ENCODE measurements at regions not wholly inside any gene's neighbourhood (a gene's known extent, or its start where the extent isn't known, plus 50 kb on each side); places are given as distances from the start of the nearest gene placed in this dataset.

DNA sequence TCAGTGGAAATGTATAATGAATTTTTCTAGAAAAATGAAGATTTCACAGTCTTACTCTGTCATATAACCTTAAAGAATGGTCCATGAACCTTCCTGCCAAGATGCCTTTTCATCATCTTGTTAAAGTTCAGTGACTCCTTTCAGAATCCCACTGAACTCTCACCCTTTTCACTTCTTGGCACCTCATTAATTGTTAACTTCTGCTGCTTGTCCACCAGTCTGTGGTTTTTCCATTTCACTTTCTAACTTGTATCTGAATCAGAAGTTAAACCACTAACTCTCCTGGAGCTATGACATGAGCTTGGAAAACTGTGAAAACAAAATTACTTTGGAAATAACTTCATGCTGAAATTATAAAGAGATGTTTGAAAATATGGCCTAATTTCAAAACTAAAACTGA is 281.2 kb upstream of the ALCAM start:
- H3K18ac ChIP-seq (ENCODE audit: low read length), result no peak overlapping the region
- no peak overlapping the region for H3K4me3 ChIP-seq (ENCODE audit: low read length in 2 of 2)
- no peak overlapping the region for H3K4ac ChIP-seq (ENCODE audit: low read length)
- no peak overlapping the region for H2BK12ac ChIP-seq (ENCODE audit: low read length)
- H3K14ac ChIP-seq (ENCODE audit: low read length), result no peak overlapping the region
- H4K8ac ChIP-seq (ENCODE audit: low read depth, low read length), result no peak overlapping the region
- H3K79me1 ChIP-seq (ENCODE audit: low read depth, low read length), result no peaks in the 10 kb centered on the region
- peaks cover 0 to 4% of the 10 kb centered on the region in 2 donors for H3K4me1 ChIP-seq (ENCODE audit: control insufficient read depth in 2 of 2, insufficient read depth in 1 of 2, low read depth in 1 of 2, low read length in 2 of 2)
- no peak overlapping the region for H3K27ac ChIP-seq (replicated peaks; ENCODE audit: low read length)
- H3K23ac ChIP-seq (ENCODE audit: low read depth, low read length, poor library complexity), result no peak overlapping the region
- H2AK5ac ChIP-seq (ENCODE audit: low read depth, low read length), result no peak overlapping the region
- H3K27me3 ChIP-seq (ENCODE audit: control insufficient read depth in 3 of 3, insufficient read depth in 3 of 3, low read depth in 1 of 3, low read length in 3 of 3), result no peaks in the 10 kb centered on the region
- no peak overlapping the region for H2BK120ac ChIP-seq (ENCODE audit: low read depth, low read length)
- peaks cover 0 to 1% of the 10 kb centered on the region in 2 donors for H3K9me3 ChIP-seq (replicated peaks in 1 of 2; ENCODE audit: control insufficient read depth in 2 of 2, insufficient read depth in 1 of 2, low read depth in 1 of 2, low read length in 2 of 2)
- H2AFZ ChIP-seq (ENCODE audit: low read length), result no peak overlapping the region
- H2BK15ac ChIP-seq (ENCODE audit: low read length), result no peak overlapping the region
- H3K4me2 ChIP-seq (ENCODE audit: insufficient read depth, low read length, poor library complexity, severe bottlenecking), result no peak overlapping the region
- no peak overlapping the region for H4K91ac ChIP-seq (ENCODE audit: low read depth, low read length, poor library complexity)
- H3K9ac ChIP-seq (ENCODE audit: low read depth, low read length, poor library complexity), result no peak overlapping the region
- no peaks in the 10 kb centered on the region for H3K36me3 ChIP-seq (replicated peaks in 1 of 2; ENCODE audit: control insufficient read depth in 2 of 2, insufficient read depth in 2 of 2, low read length in 2 of 2)
- no peak for DNase-seq (ENCODE audit: low spot score)
- no peak overlapping the region for H2BK5ac ChIP-seq (ENCODE audit: low read length)

DNA sequence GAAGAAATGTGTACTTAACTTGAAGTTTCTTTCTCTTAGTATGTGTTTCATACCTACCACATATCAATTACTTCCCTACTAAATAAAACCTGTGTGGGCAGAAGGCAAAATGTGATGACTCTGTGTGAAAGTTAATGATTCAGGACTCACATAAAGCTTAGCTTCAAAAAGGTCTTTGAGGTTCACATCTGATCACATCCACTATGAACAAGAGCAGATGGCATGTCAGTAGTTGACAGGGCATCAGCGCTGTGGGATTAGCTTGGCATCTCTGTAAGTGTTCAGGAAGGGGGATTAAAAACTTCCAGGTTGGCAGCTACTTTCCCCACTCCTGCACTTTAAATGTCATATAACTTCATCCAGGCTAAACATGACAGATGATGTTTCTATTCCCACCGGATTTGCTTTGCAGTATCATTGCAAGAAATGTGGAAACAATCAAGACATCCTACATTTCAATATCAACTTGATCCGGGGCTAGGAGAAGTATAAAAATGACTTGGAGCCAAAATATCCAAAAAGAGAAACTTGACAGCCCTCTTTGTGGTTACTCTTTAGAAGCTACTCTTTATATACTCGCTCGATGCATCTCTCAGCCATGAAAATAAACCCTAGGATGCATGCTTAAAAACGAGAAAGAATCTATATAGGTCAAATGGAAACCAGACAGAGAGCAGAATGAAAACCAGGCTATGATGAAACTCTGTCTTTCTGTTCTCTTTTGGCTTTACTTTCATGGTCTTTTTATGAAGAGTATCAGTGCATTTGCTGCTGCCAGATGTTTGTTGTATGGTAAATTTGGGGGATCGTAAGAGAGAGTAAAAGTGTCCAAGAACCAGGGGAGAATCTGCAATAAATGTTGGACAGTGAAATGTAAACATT is 273.1 kb upstream of the ALCAM start:
- H2BK15ac ChIP-seq (ENCODE audit: low read length), result no peak overlapping the region
- no peak overlapping the region for H3K9ac ChIP-seq (ENCODE audit: low read depth, low read length, poor library complexity)
- H4K8ac ChIP-seq (ENCODE audit: low read depth, low read length), result no peak overlapping the region
- no peak overlapping the region for H3K4me2 ChIP-seq (ENCODE audit: insufficient read depth, low read length, poor library complexity, severe bottlenecking)
- H2BK120ac ChIP-seq (ENCODE audit: low read depth, low read length), result no peak overlapping the region
- H3K4me3 ChIP-seq (ENCODE audit: low read length in 2 of 2), result no peak overlapping the region
- no peaks in the 10 kb centered on the region for H3K36me3 ChIP-seq (replicated peaks in 1 of 2; ENCODE audit: control insufficient read depth in 2 of 2, insufficient read depth in 2 of 2, low read length in 2 of 2)
- no peaks in the 10 kb centered on the region for H3K4me1 ChIP-seq (ENCODE audit: control insufficient read depth in 2 of 2, insufficient read depth in 1 of 2, low read depth in 1 of 2, low read length in 2 of 2)
- no peak overlapping the region for H2BK12ac ChIP-seq (ENCODE audit: low read length)
- no CpG with 5 or more reads among the region's 7 CpGs for WGBS, 2 donors (ENCODE audit: extremely low coverage in 2 of 2, insufficient read length in 2 of 2, insufficient replicate concordance in 1 of 2)
- no peak overlapping the region for H2AK5ac ChIP-seq (ENCODE audit: low read depth, low read length)
- peaks cover 0 to 4% of the 10 kb centered on the region in 2 donors for H3K9me3 ChIP-seq (replicated peaks in 1 of 2; ENCODE audit: control insufficient read depth in 2 of 2, insufficient read depth in 1 of 2, low read depth in 1 of 2, low read length in 2 of 2)
- no peak overlapping the region for H3K14ac ChIP-seq (ENCODE audit: low read length)
- peak overlapping the region; percentile 23 for H2AFZ ChIP-seq (ENCODE audit: low read length)
- no peak for DNase-seq (ENCODE audit: low spot score)
- H3K79me1 ChIP-seq (ENCODE audit: low read depth, low read length), result no peaks in the 10 kb centered on the region
- H2BK5ac ChIP-seq (ENCODE audit: low read length), result no peak overlapping the region
- H4K91ac ChIP-seq (ENCODE audit: low read depth, low read length, poor library complexity), result no peak overlapping the region
- H3K27ac ChIP-seq (replicated peaks; ENCODE audit: low read length), result no peak overlapping the region
- no peak overlapping the region for H3K23ac ChIP-seq (ENCODE audit: low read depth, low read length, poor library complexity)
- H3K4ac ChIP-seq (ENCODE audit: low read length), result no peak overlapping the region
- H3K18ac ChIP-seq (ENCODE audit: low read length), result no peak overlapping the region
- no peaks in the 10 kb centered on the region for H3K27me3 ChIP-seq (ENCODE audit: control insufficient read depth in 3 of 3, insufficient read depth in 3 of 3, low read depth in 1 of 3, low read length in 3 of 3)

DNA sequence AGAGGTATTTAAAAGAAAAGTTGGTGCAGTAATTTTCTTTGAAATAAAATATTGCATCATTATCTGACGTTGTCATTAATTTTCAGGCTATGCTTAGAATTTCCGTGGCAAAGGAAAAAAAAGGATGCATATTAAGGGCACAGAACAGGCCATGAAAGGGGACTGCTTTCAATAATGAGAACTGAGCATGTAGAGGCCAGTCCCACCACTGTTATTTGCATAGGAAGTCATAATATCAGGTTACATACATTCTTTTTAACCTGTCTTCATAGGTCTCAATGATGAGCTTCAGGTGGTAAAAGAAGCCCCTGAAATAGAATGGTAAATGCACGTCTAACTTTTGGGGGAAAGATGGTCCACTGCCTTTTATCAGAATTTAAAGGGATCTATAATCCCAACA is 272.1 kb upstream of the ALCAM start:
- no peak for DNase-seq (ENCODE audit: low spot score)

DNA sequence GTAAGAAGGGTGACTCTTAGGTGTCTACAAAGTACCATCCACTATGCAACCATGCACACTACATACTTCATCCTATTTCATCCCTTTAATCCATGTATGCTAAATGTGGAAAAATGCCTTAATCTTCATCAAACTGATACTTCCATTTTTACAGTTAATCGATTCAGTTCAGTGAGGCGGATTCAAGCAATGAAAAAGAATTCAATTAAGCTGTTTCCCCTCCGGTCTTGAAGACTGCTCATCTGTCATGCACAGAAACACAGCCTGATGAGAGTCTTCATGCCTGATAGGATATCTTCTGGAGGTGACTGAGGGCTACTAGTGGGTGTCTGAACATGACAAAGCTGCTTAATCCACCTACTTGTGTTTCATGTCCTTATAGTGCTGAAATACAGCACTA is 270.6 kb upstream of the ALCAM start:
- H2AFZ ChIP-seq (ENCODE audit: low read length), result no peak overlapping the region
- no peak overlapping the region for H3K4ac ChIP-seq (ENCODE audit: low read length)
- H3K79me1 ChIP-seq (ENCODE audit: low read depth, low read length), result no peaks in the 10 kb centered on the region
- no peak for DNase-seq (ENCODE audit: low spot score)
- no peaks in the 10 kb centered on the region for H3K36me3 ChIP-seq (replicated peaks in 1 of 2; ENCODE audit: control insufficient read depth in 2 of 2, insufficient read depth in 2 of 2, low read length in 2 of 2)
- H2AK5ac ChIP-seq (ENCODE audit: low read depth, low read length), result no peak overlapping the region
- no peak overlapping the region for H3K23ac ChIP-seq (ENCODE audit: low read depth, low read length, poor library complexity)
- no peak overlapping the region for H3K18ac ChIP-seq (ENCODE audit: low read length)
- H4K91ac ChIP-seq (ENCODE audit: low read depth, low read length, poor library complexity), result no peak overlapping the region
- H3K9me3 ChIP-seq (replicated peaks in 1 of 2; ENCODE audit: control insufficient read depth in 2 of 2, insufficient read depth in 1 of 2, low read depth in 1 of 2, low read length in 2 of 2), result peaks cover 0 to 4% of the 10 kb centered on the region in 2 donors
- no peak overlapping the region for H2BK120ac ChIP-seq (ENCODE audit: low read depth, low read length)
- no peak overlapping the region for H3K14ac ChIP-seq (ENCODE audit: low read length)
- H2BK5ac ChIP-seq (ENCODE audit: low read length), result no peak overlapping the region
- H2BK15ac ChIP-seq (ENCODE audit: low read length), result no peak overlapping the region
- H3K4me3 ChIP-seq (ENCODE audit: low read length in 2 of 2), result no peak overlapping the region
- H3K27ac ChIP-seq (replicated peaks; ENCODE audit: low read length), result no peak overlapping the region
- H3K9ac ChIP-seq (ENCODE audit: low read depth, low read length, poor library complexity), result no peak overlapping the region
- H3K27me3 ChIP-seq (ENCODE audit: control insufficient read depth in 3 of 3, insufficient read depth in 3 of 3, low read depth in 1 of 3, low read length in 3 of 3), result no peaks in the 10 kb centered on the region
- no peak overlapping the region for H3K4me2 ChIP-seq (ENCODE audit: insufficient read depth, low read length, poor library complexity, severe bottlenecking)
- WGBS, 2 donors (ENCODE audit: extremely low coverage in 2 of 2, insufficient read length in 2 of 2, insufficient replicate concordance in 1 of 2), result no CpG with 5 or more reads among the region's 3 CpGs
- no peak overlapping the region for H4K8ac ChIP-seq (ENCODE audit: low read depth, low read length)
- H3K4me1 ChIP-seq (ENCODE audit: control insufficient read depth in 2 of 2, insufficient read depth in 1 of 2, low read depth in 1 of 2, low read length in 2 of 2), result no peaks in the 10 kb centered on the region
- H2BK12ac ChIP-seq (ENCODE audit: low read length), result no peak overlapping the region

More for the DNA sequence above, 272.1 kb upstream of the ALCAM start:
- Histone ChIP-seq H3K79me1 (ENCODE audit: low read depth, low read length) (no peaks in the 10 kb centered on the region), H2BK5ac (ENCODE audit: low read length) (no peak overlapping the region), H2AFZ (ENCODE audit: low read length) (no peak overlapping the region), H3K18ac (ENCODE audit: low read length) (no peak overlapping the region), H2BK120ac (ENCODE audit: low read depth, low read length) (no peak overlapping the region), H3K23ac (ENCODE audit: low read depth, low read length, poor library complexity) (no peak overlapping the region), H3K4ac (ENCODE audit: low read length) (no peak overlapping the region), H2BK15ac (ENCODE audit: low read length) (no peak overlapping the region), H3K27ac (replicated peaks; ENCODE audit: low read length) (no peak overlapping the region), H3K4me3 (ENCODE audit: low read length in 2 of 2) (no peak overlapping the region), H2AK5ac (ENCODE audit: low read depth, low read length) (no peak overlapping the region), H3K9me3 (replicated peaks in 1 of 2; ENCODE audit: control insufficient read depth in 2 of 2, insufficient read depth in 1 of 2, low read depth in 1 of 2, low read length in 2 of 2) (peaks cover 0 to 4% of the 10 kb centered on the region in 2 donors), H4K91ac (ENCODE audit: low read depth, low read length, poor library complexity) (no peak overlapping the region), H3K4me1 (ENCODE audit: control insufficient read depth in 2 of 2, insufficient read depth in 1 of 2, low read depth in 1 of 2, low read length in 2 of 2) (no peaks in the 10 kb centered on the region), H4K8ac (ENCODE audit: low read depth, low read length) (no peak overlapping the region), H3K36me3 (replicated peaks in 1 of 2; ENCODE audit: control insufficient read depth in 2 of 2, insufficient read depth in 2 of 2, low read length in 2 of 2) (no peaks in the 10 kb centered on the region), H3K4me2 (ENCODE audit: insufficient read depth, low read length, poor library complexity, severe bottlenecking) (no peak overlapping the region), H3K14ac (ENCODE audit: low read length) (no peak overlapping the region), H3K9ac (ENCODE audit: low read depth, low read length, poor library complexity) (no peak overlapping the region), H2BK12ac (ENCODE audit: low read length) (no peak overlapping the region), H3K27me3 (ENCODE audit: control insufficient read depth in 3 of 3, insufficient read depth in 3 of 3, low read depth in 1 of 3, low read length in 3 of 3) (no peaks in the 10 kb centered on the region)
- no CpG with 5 or more reads among the region's 3 CpGs for whole genome bisulfite sequencing, 2 donors (ENCODE audit: extremely low coverage in 2 of 2, insufficient read length in 2 of 2, insufficient replicate concordance in 1 of 2)
